Progenitor cell of endocrine pancreas (in vitro differentiated cells): ENCODE measurements at regions not wholly inside any gene's neighbourhood (a gene's known extent, or its start where the extent isn't known, plus 50 kb on each side); places are given as distances from the start of the nearest gene placed in this dataset.

ENCODE experiments used
- DNase-seq: peaks from one replicate; pipeline ENCODE4 v3.0.0; 2021; ENCODE audit warnings: low spot score; ENCODE audit not compliant: unreplicated experiment
- H3K27ac Mint-ChIP-seq: 2 replicates; pipeline ENCODE4 v1.8.0; 2021; ENCODE audit warnings: mild to moderate bottlenecking, moderate library complexity, mixed read lengths
- H3K27me3 Mint-ChIP-seq: 2 replicates; pipeline ENCODE4 v1.8.0; 2021; ENCODE audit warnings: mixed read lengths
- H3K36me3 Mint-ChIP-seq: 2 replicates; pipeline ENCODE4 v1.8.0; 2022; ENCODE audit warnings: mixed read lengths; ENCODE audit not compliant: insufficient read depth
- H3K4me1 Mint-ChIP-seq: 2 replicates; pipeline ENCODE4 v1.8.0; 2021; ENCODE audit warnings: low read depth, mixed read lengths
- H3K4me3 Mint-ChIP-seq: 2 replicates; pipeline ENCODE4 v1.8.0; 2021; ENCODE audit warnings: low read depth, mild to moderate bottlenecking, moderate library complexity, mixed read lengths
- H3K9me3 Mint-ChIP-seq: 2 replicates; pipeline ENCODE4 v1.8.0; 2021; ENCODE audit warnings: low read depth, mixed read lengths
- TF ChIP-seq, protein P1 (sequence below): fragments of 200-600 bp; sonication (generic); IDR thresholded peaks from one replicate; pipeline ENCODE4 v1.5.0; 2021; ENCODE audit warnings: antibody characterized with exemption, mild to moderate bottlenecking; ENCODE audit not compliant: unreplicated experiment

DNA sequence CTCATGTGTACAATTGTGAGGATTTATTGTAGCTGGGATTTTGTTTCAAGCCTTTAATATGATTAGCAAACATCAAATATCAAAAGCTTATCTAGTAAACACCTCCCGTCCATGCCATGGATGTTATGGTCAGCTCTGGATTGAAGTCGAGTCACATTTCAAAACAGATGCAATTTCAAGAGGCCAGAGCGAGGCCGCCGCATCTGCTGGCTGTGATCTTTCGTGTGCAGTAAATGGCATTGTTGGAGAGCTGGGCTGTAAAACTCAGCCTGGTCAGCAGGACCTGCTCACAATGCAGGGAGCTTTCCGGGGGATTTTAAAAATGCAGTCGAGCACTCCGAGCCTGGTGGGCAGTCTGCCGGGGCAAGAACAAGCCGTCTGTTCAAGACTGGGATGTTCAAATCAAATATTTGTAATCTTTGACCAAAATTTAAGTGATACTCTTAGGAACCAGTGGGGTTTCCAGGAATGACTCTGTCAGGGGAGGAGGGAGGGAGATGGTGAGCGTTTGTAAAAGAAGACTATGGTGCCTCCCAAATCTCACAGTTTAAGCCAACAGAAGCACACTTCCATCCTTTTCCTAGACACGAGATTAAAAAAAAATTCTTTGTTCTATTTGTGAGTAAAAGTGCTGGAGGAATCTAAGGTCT is 97.6 kb downstream of the MYCN start:
- H3K4me1 Mint-ChIP-seq = peaks cover 4% of the 10 kb centered on the region
- H3K9me3 Mint-ChIP-seq = no peaks in the 10 kb centered on the region
- H3K36me3 Mint-ChIP-seq = no peaks in the 10 kb centered on the region
- TF ChIP-seq, protein P1, sequence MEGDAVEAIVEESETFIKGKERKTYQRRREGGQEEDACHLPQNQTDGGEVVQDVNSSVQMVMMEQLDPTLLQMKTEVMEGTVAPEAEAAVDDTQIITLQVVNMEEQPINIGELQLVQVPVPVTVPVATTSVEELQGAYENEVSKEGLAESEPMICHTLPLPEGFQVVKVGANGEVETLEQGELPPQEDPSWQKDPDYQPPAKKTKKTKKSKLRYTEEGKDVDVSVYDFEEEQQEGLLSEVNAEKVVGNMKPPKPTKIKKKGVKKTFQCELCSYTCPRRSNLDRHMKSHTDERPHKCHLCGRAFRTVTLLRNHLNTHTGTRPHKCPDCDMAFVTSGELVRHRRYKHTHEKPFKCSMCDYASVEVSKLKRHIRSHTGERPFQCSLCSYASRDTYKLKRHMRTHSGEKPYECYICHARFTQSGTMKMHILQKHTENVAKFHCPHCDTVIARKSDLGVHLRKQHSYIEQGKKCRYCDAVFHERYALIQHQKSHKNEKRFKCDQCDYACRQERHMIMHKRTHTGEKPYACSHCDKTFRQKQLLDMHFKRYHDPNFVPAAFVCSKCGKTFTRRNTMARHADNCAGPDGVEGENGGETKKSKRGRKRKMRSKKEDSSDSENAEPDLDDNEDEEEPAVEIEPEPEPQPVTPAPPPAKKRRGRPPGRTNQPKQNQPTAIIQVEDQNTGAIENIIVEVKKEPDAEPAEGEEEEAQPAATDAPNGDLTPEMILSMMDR = no peak
- no peak overlapping the region for H3K27ac Mint-ChIP-seq
- no peak for DNase-seq
- H3K27me3 Mint-ChIP-seq = peaks cover 27% of the 10 kb centered on the region
- H3K4me3 Mint-ChIP-seq = no peak overlapping the region

DNA sequence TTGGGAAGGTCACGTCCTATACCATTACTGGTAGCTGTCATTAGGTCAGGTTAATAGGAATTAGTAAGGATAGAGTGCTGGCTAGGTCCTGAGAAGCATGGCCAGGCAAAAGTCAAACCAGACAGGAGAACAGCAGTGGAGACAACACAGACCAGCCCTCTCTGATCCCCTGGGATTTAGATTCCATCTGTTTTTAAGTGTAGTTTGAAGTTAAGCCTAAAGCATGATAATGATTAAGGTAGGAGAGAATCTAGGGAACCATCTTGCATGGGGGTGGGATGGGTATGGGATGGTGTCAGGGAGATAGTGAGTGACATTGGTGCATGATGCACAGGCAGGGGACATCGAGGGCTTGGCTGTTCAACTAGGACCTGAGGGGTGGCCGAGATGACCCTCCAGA is 96.6 kb downstream of the MYCN start:
- no peak for DNase-seq
- TF ChIP-seq, protein P1 = no peak
- Mint-ChIP-seq H3K9me3 (no peaks in the 10 kb centered on the region), H3K4me1 (peaks cover 4% of the 10 kb centered on the region), H3K36me3 (no peaks in the 10 kb centered on the region), H3K27me3 (peaks cover 27% of the 10 kb centered on the region), H3K27ac (no peak overlapping the region), H3K4me3 (no peak overlapping the region)

DNA sequence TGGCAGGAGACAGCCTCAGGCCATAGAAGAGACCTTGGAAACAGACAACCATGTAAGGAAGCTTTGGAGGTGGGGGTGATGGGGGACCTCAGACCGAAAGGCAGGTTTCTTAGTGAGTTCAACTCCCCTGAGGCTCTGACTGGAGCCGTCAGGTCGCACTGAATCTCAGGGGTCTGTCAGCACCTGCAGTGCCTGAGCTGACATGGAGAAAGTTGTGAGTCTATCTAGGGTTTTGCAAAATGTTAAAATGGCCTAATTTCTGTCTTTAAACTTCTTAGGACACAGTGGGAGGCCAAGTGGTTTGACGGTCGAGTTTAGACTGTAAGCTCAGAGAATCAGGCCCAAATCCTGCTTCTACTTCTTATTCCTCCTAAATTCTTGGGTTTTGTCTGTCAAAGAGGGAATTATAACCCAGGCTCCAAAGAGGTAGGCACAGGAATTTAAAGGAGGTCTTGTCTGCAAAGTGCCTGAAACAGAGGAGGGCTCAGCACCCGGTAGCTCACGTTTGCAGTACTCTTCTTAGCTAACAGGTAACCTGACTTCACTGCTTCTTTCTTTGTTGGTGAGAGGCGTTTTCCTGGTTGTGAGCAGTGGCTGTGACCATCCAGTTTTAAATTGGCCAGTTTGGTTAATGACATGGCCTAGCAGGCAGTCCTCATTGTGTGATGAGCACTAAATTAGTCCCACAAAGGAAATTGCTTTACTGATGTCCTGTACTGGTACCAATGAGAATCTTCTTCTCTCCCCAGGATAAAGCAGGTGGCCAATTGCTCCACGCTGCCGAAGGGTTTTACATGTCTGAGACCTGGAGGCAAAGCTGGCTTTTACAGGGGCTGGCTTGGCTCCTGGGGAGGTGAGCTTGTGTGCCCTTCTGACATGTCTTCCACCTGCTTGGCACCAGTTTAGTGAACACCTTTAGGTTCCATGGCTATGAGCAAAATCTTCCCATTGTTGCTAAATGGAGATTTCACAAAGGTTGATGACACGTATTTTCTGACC is 95.7 kb downstream of the MYCN start:
- no peak for DNase-seq
- H3K36me3 Mint-ChIP-seq = no peaks in the 10 kb centered on the region
- TF ChIP-seq, protein P1 = no peak
- peaks cover 11% of the 10 kb centered on the region for H3K4me1 Mint-ChIP-seq
- H3K9me3 Mint-ChIP-seq = no peaks in the 10 kb centered on the region
- peaks cover 26% of the 10 kb centered on the region for H3K27me3 Mint-ChIP-seq
- no peak overlapping the region for H3K4me3 Mint-ChIP-seq
- no peak overlapping the region for H3K27ac Mint-ChIP-seq

DNA sequence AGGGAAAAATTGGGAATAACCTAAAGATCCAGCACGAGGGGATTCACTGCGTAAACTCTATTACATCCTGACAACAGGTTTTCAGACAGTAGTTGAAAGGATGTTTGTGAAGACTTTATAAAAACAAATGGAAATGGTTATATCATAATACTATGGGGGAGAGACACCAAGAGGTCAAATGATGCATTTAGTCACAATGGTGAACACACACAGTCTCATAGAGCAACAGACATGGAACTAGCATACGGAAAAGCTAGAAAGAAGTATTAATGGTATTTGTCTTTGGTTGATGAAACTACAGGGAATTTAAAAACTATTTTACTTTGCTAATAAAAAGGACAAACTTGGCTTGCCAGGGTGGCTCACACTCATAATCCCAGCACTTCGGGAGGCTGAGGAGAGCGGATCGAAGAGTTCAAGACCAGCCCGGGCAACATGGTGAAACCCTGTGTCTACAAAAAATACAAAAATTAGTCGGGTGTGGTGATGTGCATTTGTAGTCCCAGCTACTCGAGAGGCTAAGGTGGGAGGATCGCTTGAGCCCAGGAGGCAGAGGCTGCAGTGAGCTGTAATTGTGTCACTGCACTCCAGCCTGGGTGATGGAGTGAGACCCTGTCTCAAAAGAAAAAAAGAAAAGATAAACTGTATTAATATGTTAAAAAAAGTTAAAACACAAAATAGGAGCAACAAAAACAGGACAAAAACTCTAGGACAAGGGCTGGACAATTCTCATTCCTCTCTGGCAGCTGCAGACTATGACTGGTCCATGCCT is 94.8 kb downstream of the MYCN start:
- TF ChIP-seq, protein P1 = no peak
- Mint-ChIP-seq H3K4me1 (peaks cover 13% of the 10 kb centered on the region), H3K9me3 (no peaks in the 10 kb centered on the region), H3K36me3 (no peaks in the 10 kb centered on the region), H3K4me3 (no peak overlapping the region), H3K27ac (no peak overlapping the region), H3K27me3 (peaks cover 23% of the 10 kb centered on the region)
- no peak for DNase-seq
